ENCODE measurements at regions not wholly inside any gene's neighbourhood (a gene's known extent, or its start where the extent isn't known, plus 50 kb on each side); places are given as distances from the start of the nearest gene placed in this dataset.

- TF ChIP-seq TCF12 (IDR thresholded peaks at IDR 0.05; ENCODE audit: low read depth) = no peak
- no peak for TF ChIP-seq YY1 (IDR thresholded peaks at IDR 0.05; ENCODE audit: low read depth)
- no peak for TF ChIP-seq TEAD4 (IDR thresholded peaks at IDR 0.05)
- TF ChIP-seq NFIC (IDR thresholded peaks at IDR 0.05) = no peak
- TF ChIP-seq EGR1 (IDR thresholded peaks at IDR 0.05) = no peak
- TF ChIP-seq REST (IDR thresholded peaks at IDR 0.05; ENCODE audit: low read depth) = no peak
- no peak for TF ChIP-seq CREB1 (IDR thresholded peaks at IDR 0.05; ENCODE audit: low read depth)
- TF ChIP-seq USF1 (IDR thresholded peaks at IDR 0.05) = no peak
- TF ChIP-seq ZBTB7A (IDR thresholded peaks at IDR 0.05; ENCODE audit: low read depth) = no peak
- TF ChIP-seq FOXM1 (IDR thresholded peaks at IDR 0.05; ENCODE audit: borderline replicate concordance, low read depth) = no peak
- TF ChIP-seq CEBPB (IDR thresholded peaks at IDR 0.05) = no peak
- TF ChIP-seq RAD21 (IDR thresholded peaks at IDR 0.05; ENCODE audit: low read depth) = no peak
- no peak for TF ChIP-seq MAX (IDR thresholded peaks at IDR 0.05)
Observed at GRCh38 chr3:163391407-163392181, 1686.7 kb downstream of the SI start.

GRCh38 chr3:163384383-163384782, 1693.9 kb downstream of the SI start:
- TF ChIP-seq TEAD4 (IDR thresholded peaks at IDR 0.05) (no peak), REST (IDR thresholded peaks at IDR 0.05; ENCODE audit: low read depth) (no peak)

- TF ChIP-seq YY1 (IDR thresholded peaks at IDR 0.05; ENCODE audit: low read depth) (no peak), CREB1 (IDR thresholded peaks at IDR 0.05; ENCODE audit: low read depth) (no peak), TAF1 (IDR thresholded peaks at IDR 0.05; ENCODE audit: low read depth) (no peak), TCF12 (IDR thresholded peaks at IDR 0.05; ENCODE audit: low read depth) (no peak), ZBTB7A (IDR thresholded peaks at IDR 0.05; ENCODE audit: low read depth) (no peak), EGR1 (IDR thresholded peaks at IDR 0.05) (no peak), NFIC (IDR thresholded peaks at IDR 0.05) (no peak), REST (IDR thresholded peaks at IDR 0.05; ENCODE audit: low read depth) (no peak), MAX (IDR thresholded peaks at IDR 0.05) (no peak), USF1 (IDR thresholded peaks at IDR 0.05) (no peak), FOXM1 (IDR thresholded peaks at IDR 0.05; ENCODE audit: borderline replicate concordance, low read depth) (no peak), CEBPB (IDR thresholded peaks at IDR 0.05) (no peak), EP300 (IDR thresholded peaks at IDR 0.05; ENCODE audit: borderline replicate concordance) (no peak), RAD21 (IDR thresholded peaks at IDR 0.05; ENCODE audit: low read depth) (no peak), TEAD4 (IDR thresholded peaks at IDR 0.05) (no peak)
Observed at GRCh38 chr3:163382183-163382582, 1696.1 kb downstream of the SI start.

- no peak for TF ChIP-seq REST (IDR thresholded peaks at IDR 0.05; ENCODE audit: low read depth)
- TF ChIP-seq USF1 (IDR thresholded peaks at IDR 0.05) = no peak
- no peak for TF ChIP-seq TAF1 (IDR thresholded peaks at IDR 0.05; ENCODE audit: low read depth)
- TF ChIP-seq TEAD4 (IDR thresholded peaks at IDR 0.05) = no peak
- no peak for TF ChIP-seq RAD21 (IDR thresholded peaks at IDR 0.05; ENCODE audit: low read depth)
- no peak for TF ChIP-seq EGR1 (IDR thresholded peaks at IDR 0.05)
Observed at GRCh38 chr3:163368168-163368567, 1710.1 kb downstream of the SI start.
